Astrocyte of the spinal cord (primary cell): ENCODE measurements at regions not wholly inside any gene's neighbourhood (a gene's known extent, or its start where the extent isn't known, plus 50 kb on each side); places are given as distances from the start of the nearest gene placed in this dataset.

Source experiments
- DNase-seq: peaks from one replicate; pipeline ENCODE4 v3.0.0; 2011; ENCODE audit warnings: low read depth, low spot score
- H3K4me3 ChIP-seq: 2 replicates; pipeline ENCODE4 v1.5.1; 2011; ENCODE audit warnings: low read depth, mild to moderate bottlenecking, low read length, moderate library complexity
- in situ Hi-C: cut with HindIII; loops from 2 replicates; pipeline ENCODE4 v1.10.0; 2017; ENCODE audit warnings: low sequenced_read_pairs
- TF ChIP-seq, protein P1 (sequence below): IDR thresholded peaks from 2 replicates; pipeline ENCODE4 v1.5.1; 2012; ENCODE audit warnings: low read depth, mild to moderate bottlenecking, low read length, inconsistent platforms

DNA sequence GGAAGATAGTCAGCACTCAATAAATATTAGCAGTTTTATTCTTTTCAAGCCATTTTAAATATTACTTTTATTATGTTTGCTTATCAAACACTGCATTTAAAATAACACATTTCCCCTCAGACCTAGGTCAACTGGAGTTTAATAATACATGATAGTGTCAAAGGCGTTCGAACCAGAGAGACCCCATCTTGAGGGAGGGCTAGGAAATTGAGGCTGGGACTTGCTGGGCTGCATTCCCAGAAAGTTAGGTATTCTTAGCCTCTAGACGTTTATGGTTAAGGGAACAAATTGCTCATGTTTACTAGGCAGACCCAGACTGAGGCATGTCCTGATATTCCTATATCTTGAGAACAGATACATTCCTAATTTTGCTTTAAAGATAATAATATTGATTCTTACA lies 426.5 kb downstream of the METTL4 start:
- H3K4me3 ChIP-seq = no peak overlapping the region
- TF ChIP-seq, protein P1, sequence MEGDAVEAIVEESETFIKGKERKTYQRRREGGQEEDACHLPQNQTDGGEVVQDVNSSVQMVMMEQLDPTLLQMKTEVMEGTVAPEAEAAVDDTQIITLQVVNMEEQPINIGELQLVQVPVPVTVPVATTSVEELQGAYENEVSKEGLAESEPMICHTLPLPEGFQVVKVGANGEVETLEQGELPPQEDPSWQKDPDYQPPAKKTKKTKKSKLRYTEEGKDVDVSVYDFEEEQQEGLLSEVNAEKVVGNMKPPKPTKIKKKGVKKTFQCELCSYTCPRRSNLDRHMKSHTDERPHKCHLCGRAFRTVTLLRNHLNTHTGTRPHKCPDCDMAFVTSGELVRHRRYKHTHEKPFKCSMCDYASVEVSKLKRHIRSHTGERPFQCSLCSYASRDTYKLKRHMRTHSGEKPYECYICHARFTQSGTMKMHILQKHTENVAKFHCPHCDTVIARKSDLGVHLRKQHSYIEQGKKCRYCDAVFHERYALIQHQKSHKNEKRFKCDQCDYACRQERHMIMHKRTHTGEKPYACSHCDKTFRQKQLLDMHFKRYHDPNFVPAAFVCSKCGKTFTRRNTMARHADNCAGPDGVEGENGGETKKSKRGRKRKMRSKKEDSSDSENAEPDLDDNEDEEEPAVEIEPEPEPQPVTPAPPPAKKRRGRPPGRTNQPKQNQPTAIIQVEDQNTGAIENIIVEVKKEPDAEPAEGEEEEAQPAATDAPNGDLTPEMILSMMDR = no peak
- no peak for DNase-seq
- in situ Hi-C loops = no loop called here

DNA sequence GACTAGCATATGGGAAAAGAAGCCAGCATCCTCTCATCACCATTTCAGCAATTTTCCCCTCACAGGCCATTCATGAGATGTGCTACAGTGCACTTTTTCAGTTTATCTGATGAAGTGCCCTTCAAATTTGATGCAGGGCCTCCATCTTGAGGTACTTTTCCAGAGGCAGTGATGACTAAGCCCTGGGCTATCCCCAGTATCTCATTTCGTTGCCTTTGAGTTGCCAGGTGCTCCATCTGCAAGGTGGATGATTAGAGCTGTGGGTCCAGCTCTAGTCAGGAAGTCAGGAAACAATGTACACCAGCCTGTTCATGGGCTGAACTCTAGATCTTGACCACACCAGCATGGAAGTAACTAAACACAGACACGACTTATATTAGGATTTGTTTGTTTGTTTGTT lies 425.2 kb downstream of the METTL4 start:
- DNase-seq = no peak
- TF ChIP-seq, protein P1 = no peak
- in situ Hi-C loops = no loop called here
- no peak overlapping the region for H3K4me3 ChIP-seq

DNA sequence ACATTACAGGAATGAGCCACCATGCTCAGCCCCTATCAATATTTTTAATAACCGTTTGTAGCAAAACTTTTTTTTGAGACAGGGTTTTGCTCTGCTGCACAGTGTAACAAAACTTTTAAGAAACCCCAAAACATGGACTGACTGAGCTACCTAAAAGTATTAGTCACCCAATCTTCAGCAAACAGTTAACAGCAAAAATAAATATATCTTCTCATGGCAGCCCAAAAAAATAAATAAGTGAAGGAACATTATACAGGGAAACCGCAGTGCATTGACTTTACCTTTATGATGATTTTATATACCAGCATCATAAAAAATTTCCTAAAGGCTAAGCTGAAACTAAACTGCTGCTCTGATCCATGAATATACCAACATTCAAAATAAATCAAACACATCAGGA lies 424.6 kb downstream of the METTL4 start:
- in situ Hi-C loops = no loop called here
- H3K4me3 ChIP-seq = no peak overlapping the region
- TF ChIP-seq, protein P1 = no peak
- no peak for DNase-seq

DNA sequence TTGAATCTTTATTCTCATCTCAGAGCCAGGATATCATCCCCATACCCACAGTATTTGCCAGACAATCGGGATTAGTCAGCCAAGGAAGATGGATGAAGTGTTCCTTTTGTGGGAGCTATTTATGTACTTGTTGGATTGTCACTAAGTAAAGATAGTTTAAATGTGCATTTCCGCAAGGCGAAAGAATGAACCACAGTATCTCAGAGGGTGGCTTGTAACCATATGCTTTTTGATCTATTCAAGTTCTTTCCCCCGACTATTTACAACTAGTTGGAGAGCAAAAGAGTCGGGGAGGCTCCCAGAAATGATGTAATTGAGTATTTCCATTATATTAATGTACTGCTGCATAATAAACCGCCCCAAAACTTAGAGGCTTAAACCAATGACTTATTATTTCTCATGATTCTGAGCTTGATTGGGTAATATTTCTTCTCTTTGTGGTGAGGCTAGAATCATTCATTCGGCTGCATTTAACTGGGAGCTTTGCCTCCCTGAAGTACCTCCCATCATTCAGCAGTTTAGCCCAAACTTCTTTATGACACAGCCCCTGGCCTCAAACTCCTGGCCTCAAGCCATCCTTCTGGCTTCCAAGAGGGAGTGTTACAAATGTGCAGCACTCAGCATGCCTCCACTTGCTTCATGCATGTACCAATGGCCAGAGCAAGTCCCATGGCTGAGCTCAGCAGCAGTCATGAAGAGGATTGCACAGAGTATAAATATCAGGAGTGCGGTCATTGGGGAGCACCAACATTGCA lies 423.7 kb downstream of the METTL4 start:
- H3K4me3 ChIP-seq = no peak overlapping the region
- in situ Hi-C loops = no loop called here
- TF ChIP-seq, protein P1 = no peak
- peak; percentile 80 for DNase-seq

DNA sequence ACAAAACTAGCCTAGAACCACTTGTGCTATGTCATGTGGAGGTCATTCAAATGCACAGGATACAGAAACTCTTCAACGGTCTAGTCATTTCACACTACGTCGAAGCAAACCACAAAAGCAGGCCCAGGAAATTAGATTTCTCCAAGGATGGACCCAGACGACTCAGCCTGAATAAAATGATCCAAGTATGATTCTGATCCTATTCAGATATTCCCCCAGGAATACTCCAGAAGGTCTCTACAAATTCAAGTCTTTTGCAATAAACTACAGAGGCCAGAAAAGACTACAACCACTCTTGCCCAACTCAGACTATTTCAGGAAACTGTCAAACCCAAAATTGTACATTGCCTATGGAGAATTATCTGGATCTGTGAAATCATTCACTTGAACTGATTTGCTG lies 422.5 kb downstream of the METTL4 start:
- H3K4me3 ChIP-seq = no peak overlapping the region
- TF ChIP-seq, protein P1 = no peak
- DNase-seq = peak; percentile 12
- in situ Hi-C loops = no loop called here

DNA sequence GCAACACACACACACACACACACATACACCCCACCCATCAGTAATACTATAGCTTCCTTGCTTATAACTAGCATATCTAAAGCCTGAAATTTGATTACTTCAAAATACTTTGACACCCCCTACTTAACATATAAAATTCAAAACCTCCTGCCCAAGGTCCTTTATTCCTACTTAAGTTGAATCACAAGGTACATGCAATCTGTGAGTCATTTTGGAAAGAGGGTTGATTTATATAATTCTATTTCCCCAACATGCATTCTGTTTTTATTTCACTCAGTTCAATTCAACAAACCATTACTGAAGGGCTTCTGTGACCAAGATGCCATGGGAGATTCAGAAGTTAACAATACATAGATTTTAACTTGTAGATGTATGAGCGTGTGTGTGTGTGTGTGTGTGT lies 420.7 kb downstream of the METTL4 start:
- in situ Hi-C loops = no loop called here
- TF ChIP-seq, protein P1 = no peak
- H3K4me3 ChIP-seq = no peak overlapping the region
- DNase-seq = peak; percentile 24
